ENCODE measurements at regions not wholly inside any gene's neighbourhood (a gene's known extent, or its start where the extent isn't known, plus 50 kb on each side); places are given as distances from the start of the nearest gene placed in this dataset.

DNA sequence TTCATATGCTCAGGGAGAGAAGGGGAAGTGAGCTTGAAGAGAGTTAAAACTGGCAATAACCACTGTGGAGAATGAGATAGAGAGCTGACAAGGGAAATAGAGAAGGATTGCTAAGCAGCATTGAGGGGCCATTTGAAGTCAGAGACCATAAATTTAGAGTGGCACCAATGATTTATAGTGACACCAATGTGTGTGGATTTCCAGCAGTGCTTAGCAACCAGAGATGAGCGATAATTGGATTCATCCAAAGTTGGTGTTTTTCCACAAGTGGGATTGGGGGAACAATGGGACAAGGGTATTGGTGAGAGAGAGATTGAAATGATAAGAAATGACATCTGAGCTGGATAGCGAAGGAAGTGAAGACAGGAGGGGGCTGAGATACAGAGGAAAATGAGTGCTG, 114.1 kb downstream of the C1orf94 start:
- peaks cover 30% of the 10 kb centered on the region; the same call in 1 of the 2 replicates for H3K27me3 ChIP-seq (ENCODE audit: insufficient read depth, low read length)
- intact Hi-C loops (cut with micrococcal nuclease), result no loop called here
- no peak overlapping the region for H3K4me2 ChIP-seq (ENCODE audit: low read length)
- H3K79me2 ChIP-seq (ENCODE audit: insufficient read depth, low read length), result no peaks in the 10 kb centered on the region
- H3K4me3 ChIP-seq (replicated peaks in 1 of 2; ENCODE audit: low read depth in 1 of 2, low read length in 2 of 2), result no peak overlapping the region
- no peak overlapping the region for H2AFZ ChIP-seq (ENCODE audit: low read depth, low read length, poor library complexity, severe bottlenecking)
- BruUV-seq (replicated peaks), result no TSS peak
- ChIA-PET POLR2A (no interaction called here), CTCF (no interaction called here), RAD21 (ENCODE audit: low non-redundant PET in 1 of 2, low total read pairs in 2 of 2, uncharacterized antibody in 2 of 2, unreplicated experiment in 2 of 2) (no interaction called here)
- no peaks in the 10 kb centered on the region for H3K4me1 ChIP-seq (ENCODE audit: control insufficient read depth in 1 of 2, insufficient read depth in 2 of 2, low read length in 2 of 2)
- TF ChIP-seq, protein P1, sequence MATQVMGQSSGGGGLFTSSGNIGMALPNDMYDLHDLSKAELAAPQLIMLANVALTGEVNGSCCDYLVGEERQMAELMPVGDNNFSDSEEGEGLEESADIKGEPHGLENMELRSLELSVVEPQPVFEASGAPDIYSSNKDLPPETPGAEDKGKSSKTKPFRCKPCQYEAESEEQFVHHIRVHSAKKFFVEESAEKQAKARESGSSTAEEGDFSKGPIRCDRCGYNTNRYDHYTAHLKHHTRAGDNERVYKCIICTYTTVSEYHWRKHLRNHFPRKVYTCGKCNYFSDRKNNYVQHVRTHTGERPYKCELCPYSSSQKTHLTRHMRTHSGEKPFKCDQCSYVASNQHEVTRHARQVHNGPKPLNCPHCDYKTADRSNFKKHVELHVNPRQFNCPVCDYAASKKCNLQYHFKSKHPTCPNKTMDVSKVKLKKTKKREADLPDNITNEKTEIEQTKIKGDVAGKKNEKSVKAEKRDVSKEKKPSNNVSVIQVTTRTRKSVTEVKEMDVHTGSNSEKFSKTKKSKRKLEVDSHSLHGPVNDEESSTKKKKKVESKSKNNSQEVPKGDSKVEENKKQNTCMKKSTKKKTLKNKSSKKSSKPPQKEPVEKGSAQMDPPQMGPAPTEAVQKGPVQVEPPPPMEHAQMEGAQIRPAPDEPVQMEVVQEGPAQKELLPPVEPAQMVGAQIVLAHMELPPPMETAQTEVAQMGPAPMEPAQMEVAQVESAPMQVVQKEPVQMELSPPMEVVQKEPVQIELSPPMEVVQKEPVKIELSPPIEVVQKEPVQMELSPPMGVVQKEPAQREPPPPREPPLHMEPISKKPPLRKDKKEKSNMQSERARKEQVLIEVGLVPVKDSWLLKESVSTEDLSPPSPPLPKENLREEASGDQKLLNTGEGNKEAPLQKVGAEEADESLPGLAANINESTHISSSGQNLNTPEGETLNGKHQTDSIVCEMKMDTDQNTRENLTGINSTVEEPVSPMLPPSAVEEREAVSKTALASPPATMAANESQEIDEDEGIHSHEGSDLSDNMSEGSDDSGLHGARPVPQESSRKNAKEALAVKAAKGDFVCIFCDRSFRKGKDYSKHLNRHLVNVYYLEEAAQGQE (IDR thresholded peaks at IDR 0.05; ENCODE audit: low read depth), result no peak
- no peak for TF ChIP-seq JUND (IDR thresholded peaks at IDR 0.05)
- TF ChIP-seq, protein P2, sequence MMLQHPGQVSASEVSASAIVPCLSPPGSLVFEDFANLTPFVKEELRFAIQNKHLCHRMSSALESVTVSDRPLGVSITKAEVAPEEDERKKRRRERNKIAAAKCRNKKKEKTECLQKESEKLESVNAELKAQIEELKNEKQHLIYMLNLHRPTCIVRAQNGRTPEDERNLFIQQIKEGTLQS (IDR thresholded peaks at IDR 0.05), result no peak
- TF ChIP-seq, protein P3, sequence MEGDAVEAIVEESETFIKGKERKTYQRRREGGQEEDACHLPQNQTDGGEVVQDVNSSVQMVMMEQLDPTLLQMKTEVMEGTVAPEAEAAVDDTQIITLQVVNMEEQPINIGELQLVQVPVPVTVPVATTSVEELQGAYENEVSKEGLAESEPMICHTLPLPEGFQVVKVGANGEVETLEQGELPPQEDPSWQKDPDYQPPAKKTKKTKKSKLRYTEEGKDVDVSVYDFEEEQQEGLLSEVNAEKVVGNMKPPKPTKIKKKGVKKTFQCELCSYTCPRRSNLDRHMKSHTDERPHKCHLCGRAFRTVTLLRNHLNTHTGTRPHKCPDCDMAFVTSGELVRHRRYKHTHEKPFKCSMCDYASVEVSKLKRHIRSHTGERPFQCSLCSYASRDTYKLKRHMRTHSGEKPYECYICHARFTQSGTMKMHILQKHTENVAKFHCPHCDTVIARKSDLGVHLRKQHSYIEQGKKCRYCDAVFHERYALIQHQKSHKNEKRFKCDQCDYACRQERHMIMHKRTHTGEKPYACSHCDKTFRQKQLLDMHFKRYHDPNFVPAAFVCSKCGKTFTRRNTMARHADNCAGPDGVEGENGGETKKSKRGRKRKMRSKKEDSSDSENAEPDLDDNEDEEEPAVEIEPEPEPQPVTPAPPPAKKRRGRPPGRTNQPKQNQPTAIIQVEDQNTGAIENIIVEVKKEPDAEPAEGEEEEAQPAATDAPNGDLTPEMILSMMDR (IDR thresholded peaks at IDR 0.05 in 2 of 3, conservative IDR thresholded peaks at IDR 0.05 in 1 of 3; ENCODE audit: borderline replicate concordance in 1 of 3, insufficient read depth in 1 of 3, low read depth in 2 of 3, low read length in 2 of 3), result no peak
- TF ChIP-seq YY1 (IDR thresholded peaks at IDR 0.05; ENCODE audit: extremely low read depth, insufficient replicate concordance, low read depth, low read length), result no peak
- TF ChIP-seq POLR2A (IDR thresholded peaks at IDR 0.05; ENCODE audit: borderline replicate concordance, extremely low read depth, insufficient read depth, insufficient read length), result no peak
- no peak for TF ChIP-seq FOSL1 (IDR thresholded peaks at IDR 0.05; ENCODE audit: low read depth)
- no peak for TF ChIP-seq SIN3A (IDR thresholded peaks at IDR 0.05; ENCODE audit: low read depth)
- ATAC-seq (no peak), DNase-seq (ENCODE audit: low read depth, low spot score) (no peak)
- H3K9ac ChIP-seq (ENCODE audit: low read length), result no peak overlapping the region
- no peak overlapping the region for H3K27ac ChIP-seq (ENCODE audit: low read depth, low read length)
- H3K9me2 ChIP-seq (ENCODE audit: insufficient read depth), result no peaks in the 10 kb centered on the region
- H3K36me3 ChIP-seq (ENCODE audit: control insufficient read depth in 1 of 2, insufficient read depth in 2 of 2, low read length in 2 of 2), result no peaks in the 10 kb centered on the region
- no peaks in the 10 kb centered on the region for H3K9me3 ChIP-seq (ENCODE audit: control insufficient read depth in 1 of 2, insufficient read depth in 1 of 2, low read depth in 1 of 2, low read length in 2 of 2)
- no peaks in the 10 kb centered on the region for H4K20me1 ChIP-seq (ENCODE audit: insufficient read depth)

Measured in HCT116 (cell line).